Caco-2 (cell line): ENCODE measurements at regions not wholly inside any gene's neighbourhood (a gene's known extent, or its start where the extent isn't known, plus 50 kb on each side); places are given as distances from the start of the nearest gene placed in this dataset.

Experiments
- BruUV-seq: library from RNA; stranded (reverse); fragments of 400-500 nt; replicated peaks from 2 replicates; lab custom pipeline; 2021; lab: Mats Ljungman, UMichigan
- CTCF ChIA-PET: fragments of 300-600 bp; sonication (Branson Sonifier 250); formaldehyde crosslinking; loops from one replicate; lab custom pipeline; 2022; ENCODE audit warnings: antibody characterized with exemption; lab: Charles Lee
- POLR2A ChIA-PET: fragments of 300-600 bp; sonication (Branson Sonifier 250); formaldehyde crosslinking; loops from one replicate; lab custom pipeline; 2022; ENCODE audit warnings: antibody characterized with exemption; lab: Charles Lee
- DNase-seq, 2 experiments: peaks; one replicate each; pipeline versions ENCODE4 v3.0.0 to v3.0.0-alpha.2; 2020 to 2022
- H3K27me3 ChIP-seq: replicated peaks from 2 replicates; pipeline ENCODE4 v1.6.0; 2011; ENCODE audit warnings: low read length; ENCODE audit not compliant: control insufficient read depth, insufficient read depth
- H3K36me3 ChIP-seq: 2 replicates; pipeline ENCODE4 v1.5.1; 2011; ENCODE audit warnings: low read length; ENCODE audit not compliant: control insufficient read depth, insufficient read depth
- H3K4me1 ChIP-seq: fragments of 250-450 bp; sonication (Bioruptor Pico); 2 replicates; pipeline ENCODE4 v1.5.1; 2020; ENCODE audit warnings: mild to moderate bottlenecking
- H3K4me3 ChIP-seq: 2 replicates; pipeline ENCODE4 v1.5.1; 2011; ENCODE audit warnings: low read depth, mild to moderate bottlenecking, control low read depth, low read length
- H3K9me3 ChIP-seq: fragments of 250-450 bp; sonication (Bioruptor Pico); 2 replicates; pipeline ENCODE4 v1.5.1; 2020; ENCODE audit warnings: mild to moderate bottlenecking, moderate library complexity
- H3K27ac Mint-ChIP-seq: one replicate; pipeline ENCODE4 v1.8.0; 2022; ENCODE audit warnings: mixed read lengths; ENCODE audit not compliant: unreplicated experiment
- H3K27me3 Mint-ChIP-seq: one replicate; pipeline ENCODE4 v1.8.0; 2022; ENCODE audit warnings: mixed read lengths; ENCODE audit not compliant: insufficient read depth, unreplicated experiment
- H3K36me3 Mint-ChIP-seq: one replicate; pipeline ENCODE4 v1.8.0; 2022; ENCODE audit warnings: mild to moderate bottlenecking, mixed read lengths; ENCODE audit not compliant: insufficient read depth, unreplicated experiment
- H3K4me1 Mint-ChIP-seq: one replicate; pipeline ENCODE4 v1.8.0; 2022; ENCODE audit warnings: low read depth, mixed read lengths; ENCODE audit not compliant: unreplicated experiment
- H3K4me3 Mint-ChIP-seq: one replicate; pipeline ENCODE4 v1.8.0; 2022; ENCODE audit warnings: mild to moderate bottlenecking, moderate library complexity, mixed read lengths; ENCODE audit not compliant: unreplicated experiment
- H3K9me3 Mint-ChIP-seq: one replicate; pipeline ENCODE4 v1.8.0; 2022; ENCODE audit warnings: mixed read lengths; ENCODE audit not compliant: unreplicated experiment
- CTCF ChIP-seq, 2 experiments: fragments of 200-600 bp in 1 of 2; IDR thresholded peaks; 1 replicate in 1 of 2; 2 replicates in 1 of 2; pipeline versions ENCODE4 v1.5.1 to v1.8.0; 2011 to 2022; ENCODE audit warnings: antibody characterized with exemption in 1 of 2, control low read depth in 1 of 2, inconsistent platforms in 1 of 2, low read depth in 1 of 2, low read length in 1 of 2, mild to moderate bottlenecking in 1 of 2, moderate library complexity in 1 of 2; ENCODE audit not compliant: insufficient read depth in 1 of 2, severe bottlenecking in 1 of 2, unreplicated experiment in 1 of 2
- intact Hi-C: fragments of 100-400 bp; cut with micrococcal nuclease; formaldehyde crosslinking; loops from one replicate; pipeline ENCODE4 v1.10.0; 2022; ENCODE audit not compliant: unreplicated experiment

GRCh38 chr3:5517921-5518320, 330.4 kb downstream of the EDEM1 start:
- BruUV-seq, result no TSS peak

DNA sequence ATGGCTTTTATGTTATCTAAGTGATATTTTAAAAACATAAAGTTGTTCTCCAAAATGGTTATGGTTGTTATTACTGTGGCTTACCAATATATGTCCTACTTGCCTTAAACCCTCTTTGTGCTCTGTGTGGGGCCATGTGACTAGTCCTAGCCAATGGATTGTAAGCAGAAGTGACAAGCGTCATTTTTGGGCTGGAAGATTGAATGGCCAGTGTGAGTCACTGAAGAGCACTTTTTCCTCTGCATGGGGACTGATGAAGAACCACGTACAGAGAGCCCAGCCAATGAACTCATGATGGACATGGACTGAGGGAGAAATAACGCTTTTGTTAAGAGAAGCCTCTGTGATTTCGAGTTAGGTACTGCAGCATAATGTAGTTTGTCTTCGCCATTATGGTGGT, 332.7 kb downstream of the EDEM1 start:
- H3K4me3 Mint-ChIP-seq, result no peak overlapping the region
- H3K27me3 ChIP-seq, result no peaks in the 10 kb centered on the region
- H3K36me3 ChIP-seq, result no peaks in the 10 kb centered on the region
- ChIA-PET POLR2A (no interaction called here), CTCF (no interaction called here)
- BruUV-seq, result no TSS peak
- no peak for TF ChIP-seq CTCF (IDR thresholded peaks at IDR 0.05; ENCODE audit: insufficient read depth in 1 of 2, low read depth in 1 of 2, low read length in 1 of 2, severe bottlenecking in 1 of 2, unreplicated experiment in 1 of 2)
- no peaks in the 10 kb centered on the region for H3K36me3 Mint-ChIP-seq
- no peaks in the 10 kb centered on the region for H3K27me3 Mint-ChIP-seq
- no peak overlapping the region for H3K27ac Mint-ChIP-seq
- no peaks in the 10 kb centered on the region for H3K9me3 Mint-ChIP-seq
- H3K4me1 ChIP-seq, result no peaks in the 10 kb centered on the region
- no peaks in the 10 kb centered on the region for H3K4me1 Mint-ChIP-seq
- intact Hi-C loops, result no loop called here
- peak in 1 of 2 experiments; percentile 6 for DNase-seq
- H3K9me3 ChIP-seq, result no peaks in the 10 kb centered on the region
- no peak overlapping the region for H3K4me3 ChIP-seq

More at GRCh38 chr3:5517921-5518320, 330.4 kb downstream of the EDEM1 start:
- ChIA-PET CTCF (no interaction called here), POLR2A (no interaction called here)
- no peaks in the 10 kb centered on the region for H3K36me3 Mint-ChIP-seq
- H3K36me3 ChIP-seq, result no peaks in the 10 kb centered on the region
- H3K27ac Mint-ChIP-seq, result no peak overlapping the region
- no peak overlapping the region for H3K4me3 ChIP-seq
- intact Hi-C loops, result no loop called here
- H3K27me3 ChIP-seq, result no peaks in the 10 kb centered on the region
- no peak for DNase-seq
- H3K9me3 Mint-ChIP-seq, result no peaks in the 10 kb centered on the region
- H3K4me1 Mint-ChIP-seq, result no peaks in the 10 kb centered on the region
- H3K27me3 Mint-ChIP-seq, result no peaks in the 10 kb centered on the region
- no peak overlapping the region for H3K4me3 Mint-ChIP-seq
- H3K9me3 ChIP-seq, result no peaks in the 10 kb centered on the region
- no peak for TF ChIP-seq CTCF (IDR thresholded peaks at IDR 0.05; ENCODE audit: insufficient read depth in 1 of 2, low read depth in 1 of 2, low read length in 1 of 2, severe bottlenecking in 1 of 2, unreplicated experiment in 1 of 2)
- H3K4me1 ChIP-seq, result no peaks in the 10 kb centered on the region

GRCh38 chr3:5523125-5523524, 335.6 kb downstream of the EDEM1 start:
- CTCF ChIA-PET, result no interaction called here
- no peak for TF ChIP-seq CTCF (IDR thresholded peaks at IDR 0.05; ENCODE audit: insufficient read depth in 1 of 2, low read depth in 1 of 2, low read length in 1 of 2, severe bottlenecking in 1 of 2, unreplicated experiment in 1 of 2)

More at GRCh38 chr3:5523125-5523524, 335.6 kb downstream of the EDEM1 start:
- Mint-ChIP-seq H3K4me1 (no peaks in the 10 kb centered on the region), H3K27me3 (no peaks in the 10 kb centered on the region), H3K9me3 (no peaks in the 10 kb centered on the region), H3K36me3 (no peaks in the 10 kb centered on the region), H3K27ac (no peak overlapping the region), H3K4me3 (no peak overlapping the region)
- Histone ChIP-seq H3K4me1 (no peaks in the 10 kb centered on the region), H3K36me3 (no peaks in the 10 kb centered on the region), H3K27me3 (no peaks in the 10 kb centered on the region), H3K4me3 (no peak overlapping the region), H3K9me3 (no peaks in the 10 kb centered on the region)
- BruUV-seq, result no TSS peak
- DNase-seq, result no peak
- POLR2A ChIA-PET, result no interaction called here
- intact Hi-C loops, result no loop called here
